Esophagus muscularis mucosa (tissue), 3 donors: ENCODE measurements at regions not wholly inside any gene's neighbourhood (a gene's known extent, or its start where the extent isn't known, plus 50 kb on each side); places are given as distances from the start of the nearest gene placed in this dataset.

Source experiments
- EP300 ChIP-seq: sonication (generic); formaldehyde crosslinking; IDR thresholded peaks from one replicate; pipeline ENCODE4 v1.6.1; 2017; ENCODE audit warnings: antibody characterized with exemption
- TF ChIP-seq, protein P1 (sequence below), 3 experiments: fragments of 200-600 bp in 2 of 3; fragments of 450-650 bp in 1 of 3; sonication (generic) in 2 of 3; IDR thresholded peaks; one replicate each; pipeline ENCODE4 v1.5.1; 2017 to 2019; ENCODE audit warnings: antibody characterized with exemption in 3 of 3, mild to moderate bottlenecking in 2 of 3, moderate library complexity in 1 of 3

DNA sequence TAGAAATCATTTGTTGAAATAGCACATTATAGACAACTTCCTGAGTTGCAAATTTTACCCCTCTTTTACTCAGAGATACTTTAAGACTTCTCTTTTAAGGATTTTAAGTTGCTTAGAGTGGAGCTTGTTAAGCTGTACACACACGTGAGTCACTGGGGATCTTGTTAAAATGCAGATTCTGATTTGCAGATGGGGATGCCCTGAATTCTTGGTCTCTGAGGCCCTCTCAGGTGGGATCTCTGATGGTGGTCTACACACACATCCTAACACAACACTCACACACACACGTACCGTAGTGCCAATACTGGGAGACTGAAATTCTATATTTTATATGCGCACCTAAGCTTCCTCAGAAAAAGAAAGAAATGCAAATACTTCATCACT, 788.3 kb downstream of the UQCRFS1 start:
- TF ChIP-seq, protein P1, sequence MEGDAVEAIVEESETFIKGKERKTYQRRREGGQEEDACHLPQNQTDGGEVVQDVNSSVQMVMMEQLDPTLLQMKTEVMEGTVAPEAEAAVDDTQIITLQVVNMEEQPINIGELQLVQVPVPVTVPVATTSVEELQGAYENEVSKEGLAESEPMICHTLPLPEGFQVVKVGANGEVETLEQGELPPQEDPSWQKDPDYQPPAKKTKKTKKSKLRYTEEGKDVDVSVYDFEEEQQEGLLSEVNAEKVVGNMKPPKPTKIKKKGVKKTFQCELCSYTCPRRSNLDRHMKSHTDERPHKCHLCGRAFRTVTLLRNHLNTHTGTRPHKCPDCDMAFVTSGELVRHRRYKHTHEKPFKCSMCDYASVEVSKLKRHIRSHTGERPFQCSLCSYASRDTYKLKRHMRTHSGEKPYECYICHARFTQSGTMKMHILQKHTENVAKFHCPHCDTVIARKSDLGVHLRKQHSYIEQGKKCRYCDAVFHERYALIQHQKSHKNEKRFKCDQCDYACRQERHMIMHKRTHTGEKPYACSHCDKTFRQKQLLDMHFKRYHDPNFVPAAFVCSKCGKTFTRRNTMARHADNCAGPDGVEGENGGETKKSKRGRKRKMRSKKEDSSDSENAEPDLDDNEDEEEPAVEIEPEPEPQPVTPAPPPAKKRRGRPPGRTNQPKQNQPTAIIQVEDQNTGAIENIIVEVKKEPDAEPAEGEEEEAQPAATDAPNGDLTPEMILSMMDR (IDR thresholded peaks at IDR 0.05) = no peak
- TF ChIP-seq EP300 = no peak
